H54 (cell line): ENCODE measurements at regions not wholly inside any gene's neighbourhood (a gene's known extent, or its start where the extent isn't known, plus 50 kb on each side); places are given as distances from the start of the nearest gene placed in this dataset.
A peak's percentile ranks its signal among the peaks of the same experiment; 100 is the strongest.
"Not testable (repeated sequence)": the region's sequence is repeated elsewhere in the genome, so short reads cannot be mapped to it uniquely, and the experiment has no call there.

Experiments used
- DNase-seq: peaks from one replicate; pipeline ENCODE4 v3.0.0; 2011; ENCODE audit warnings: low spot score, mixed read lengths; ENCODE audit not compliant: insufficient read length
- FAIRE-seq: peaks from 3 replicates; lab custom pipeline; 2011; peaks lifted over from hg19 to GRCh38; lab: Jason Lieb, UNC
- POLR2A ChIP-seq: IDR thresholded peaks from 2 replicates; pipeline ENCODE4 v1.6.1; 2011; ENCODE audit warnings: low read depth, mild to moderate bottlenecking, low read length

- FAIRE-seq (no peak), DNase-seq (no peak)
- no peak for TF ChIP-seq POLR2A
These were observed 119.8 kb upstream of the TRIM2 start for GRCh38 chr4:153084224-153084979.

GRCh38 chr4:153084980-153085630 is 119.1 kb upstream of the TRIM2 start:
- FAIRE-seq (no peak), DNase-seq (peak; percentile 33)
- no peak for TF ChIP-seq POLR2A

DNA sequence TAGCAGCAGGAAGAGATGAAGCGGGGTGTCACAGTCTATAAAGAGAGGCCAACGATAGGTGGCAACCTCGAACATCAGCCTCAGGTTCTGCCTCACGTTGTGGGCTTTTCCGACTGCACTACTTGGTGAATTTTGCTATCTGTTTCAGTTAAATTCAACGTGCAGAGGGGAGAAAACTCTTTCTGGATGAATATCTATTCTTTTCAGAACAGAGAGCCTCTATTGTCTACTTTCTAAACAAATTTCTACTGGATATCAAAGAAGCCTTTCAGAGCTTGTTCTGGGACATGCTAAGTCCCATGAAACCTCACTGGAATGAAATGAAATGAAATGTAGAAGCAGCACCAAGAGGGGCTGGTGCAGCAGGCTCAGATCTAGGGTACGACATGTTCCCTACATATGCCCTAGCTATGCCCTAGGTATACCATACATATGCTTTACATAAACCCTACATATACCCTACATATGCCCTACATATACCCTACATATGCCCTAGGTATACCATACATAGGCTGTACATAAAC is 116.5 kb upstream of the TRIM2 start:
- no peak for DNase-seq
- TF ChIP-seq POLR2A, result no peak
- FAIRE-seq, result no peak

GRCh38 chr4:153089742-153090141 is 114.5 kb upstream of the TRIM2 start:
- no peak for TF ChIP-seq POLR2A

GRCh38 chr4:153090181-153090580 is 114.1 kb upstream of the TRIM2 start:
- no peak for TF ChIP-seq POLR2A
- DNase-seq, result no peak
- FAIRE-seq, result no peak

More at GRCh38 chr4:153089742-153090141, 114.5 kb upstream of the TRIM2 start:
- DNase-seq (no peak), FAIRE-seq (no peak)

DNA sequence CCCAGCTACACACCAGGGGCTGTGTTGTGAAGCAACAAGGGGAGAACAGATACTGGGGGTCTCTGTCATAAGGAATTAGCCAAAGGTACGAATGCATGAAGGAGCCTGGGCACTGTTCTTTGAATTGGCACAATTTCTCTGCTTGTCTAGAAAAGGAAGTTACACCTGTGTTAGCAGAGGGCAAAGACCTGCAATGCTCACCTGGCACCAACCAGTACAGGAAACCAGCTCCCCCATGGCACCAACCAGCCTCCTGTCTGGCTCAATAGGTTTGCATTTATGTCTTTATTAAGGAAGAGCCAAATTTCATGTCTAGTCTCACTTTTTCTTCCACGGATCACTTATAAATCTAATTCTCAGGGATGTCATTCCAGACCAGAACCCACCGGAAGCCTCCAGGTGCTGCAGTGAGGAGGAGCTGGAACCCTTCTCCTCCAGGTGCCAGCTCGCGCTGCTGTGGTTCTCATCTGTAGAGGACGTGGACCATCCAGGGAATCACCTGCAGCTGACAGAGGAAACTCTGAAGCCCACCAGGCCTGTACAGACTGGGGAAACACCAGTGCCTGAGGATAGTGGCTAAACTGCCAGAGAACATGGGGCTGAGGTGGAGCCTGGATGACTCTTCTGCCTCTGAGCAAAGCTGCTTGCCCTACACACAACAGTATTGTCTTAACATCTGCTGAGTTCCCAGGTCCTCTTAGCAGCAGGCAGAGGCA is 113.4 kb upstream of the TRIM2 start:
- no peak for TF ChIP-seq POLR2A
- DNase-seq, result no peak
- no peak for FAIRE-seq

- FAIRE-seq, result no peak
- no peak for TF ChIP-seq POLR2A
These were observed 110.8 kb upstream of the TRIM2 start for GRCh38 chr4:153093396-153093795.

GRCh38 chr4:153093802-153094201 is 110.4 kb upstream of the TRIM2 start:
- FAIRE-seq (no peak), DNase-seq (no peak)
- TF ChIP-seq POLR2A, result no peak

More at GRCh38 chr4:153093396-153093795, 110.8 kb upstream of the TRIM2 start:
- no peak for DNase-seq

DNA sequence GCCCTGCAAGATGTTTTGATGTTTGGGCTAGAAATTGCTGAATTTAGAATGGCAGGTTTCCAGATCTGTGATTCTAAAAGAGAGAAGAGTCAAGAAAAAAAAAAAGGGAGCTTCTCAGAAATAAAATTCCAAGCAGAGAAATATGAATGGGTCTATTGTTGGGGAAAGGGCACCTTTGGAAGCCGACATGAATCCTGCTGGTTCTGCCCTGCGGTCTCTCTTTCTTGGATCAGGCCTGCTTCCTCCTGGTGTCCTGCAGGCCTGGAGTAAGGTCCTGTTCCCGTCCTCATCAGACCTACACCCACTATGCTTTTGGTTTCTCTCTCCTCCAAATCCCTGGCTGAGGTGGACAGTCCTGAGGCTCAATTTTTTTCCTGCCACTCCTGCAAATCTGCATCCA is 109.8 kb upstream of the TRIM2 start:
- DNase-seq (no peak), FAIRE-seq (no peak)
- no peak for TF ChIP-seq POLR2A

DNA sequence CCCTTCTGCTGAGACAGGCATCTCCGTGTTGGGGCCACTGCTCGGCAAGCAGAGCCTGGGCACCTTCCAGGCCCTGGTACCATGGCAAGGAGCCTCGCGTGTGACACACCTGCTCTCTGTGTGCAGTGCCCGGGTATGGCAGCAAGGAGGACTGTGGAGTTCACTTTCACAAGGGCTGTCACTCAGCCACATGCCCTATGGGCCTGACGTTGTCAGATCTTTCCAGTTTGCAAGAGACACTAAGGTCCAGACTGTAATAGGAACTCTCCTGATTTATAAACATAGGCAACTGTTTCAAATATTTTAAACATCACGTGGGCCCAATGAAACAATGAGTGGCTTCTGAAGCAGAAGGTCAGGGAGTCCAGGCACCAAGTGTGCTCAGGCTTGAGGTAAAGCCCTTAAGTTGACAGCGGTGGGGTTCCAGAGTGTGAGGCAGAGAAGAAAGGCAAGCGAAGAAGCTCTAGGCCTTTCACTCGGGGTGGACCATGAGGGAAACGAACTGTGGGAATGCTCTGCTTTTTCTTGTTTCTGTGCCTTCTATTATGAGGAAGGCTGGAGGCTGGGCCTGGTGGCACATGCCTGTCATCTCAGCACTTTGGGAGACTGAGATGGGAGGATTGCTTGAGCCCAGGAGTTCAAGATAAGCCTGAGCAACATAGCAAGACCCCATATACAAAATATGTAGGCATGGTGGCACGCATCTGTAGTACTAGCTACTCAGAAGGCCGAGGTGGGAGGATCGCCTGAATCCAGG is 108.6 kb upstream of the TRIM2 start:
- no peak for TF ChIP-seq POLR2A
- no peak for DNase-seq
- no peak for FAIRE-seq

DNA sequence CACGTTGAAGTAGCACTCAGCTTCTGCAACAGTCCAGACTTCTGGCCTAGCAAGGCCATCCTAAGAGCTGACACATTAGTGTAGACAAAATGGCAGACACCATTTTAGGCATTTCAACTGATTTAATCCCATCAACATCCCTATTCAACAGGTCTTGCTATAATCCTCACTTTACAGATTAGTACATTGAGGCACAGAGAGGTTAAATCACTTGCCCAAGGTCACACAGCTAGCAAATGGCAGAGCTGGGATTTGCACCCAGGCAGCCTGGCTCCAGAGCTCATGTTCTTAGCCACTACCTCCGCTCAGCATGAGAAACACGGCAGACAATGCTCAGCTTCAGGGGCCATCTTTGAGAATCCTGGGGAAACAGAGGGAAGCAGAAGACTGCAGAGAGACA is 107.9 kb upstream of the TRIM2 start:
- no peak for FAIRE-seq
- TF ChIP-seq POLR2A, result no peak
- no peak for DNase-seq

GRCh38 chr4:153098427-153098826 is 105.8 kb upstream of the TRIM2 start:
- FAIRE-seq (no peak), DNase-seq (no peak)
- TF ChIP-seq POLR2A, result no peak

GRCh38 chr4:153099391-153100140 is 104.7 kb upstream of the TRIM2 start:
- DNase-seq (no peak), FAIRE-seq (no peak)
- TF ChIP-seq POLR2A, result no peak

- not testable (repeated sequence) for DNase-seq, FAIRE-seq
These were observed 97.5 kb upstream of the TRIM2 start for GRCh38 chr4:153106736-153107135.
